ENCODE measurements at regions not wholly inside any gene's neighbourhood (a gene's known extent, or its start where the extent isn't known, plus 50 kb on each side); places are given as distances from the start of the nearest gene placed in this dataset.
"Not testable (repeated sequence)": the region's sequence is repeated elsewhere in the genome, so short reads cannot be mapped to it uniquely, and the experiment has no call there.

- no peak for DNase-seq
- no peak for ATAC-seq
- intact Hi-C loops (cut with micrococcal nuclease), result loop anchor here (10.0 kb wide), 1 partner anchor 69 kb away; no protein-coding TSS in a partner anchor
Observed at GRCh38 chr12:125336246-125336645, 271.0 kb downstream of the AACS start.

GRCh38 chr12:125340791-125341190 is 275.6 kb downstream of the AACS start:
- intact Hi-C loops (cut with micrococcal nuclease), result no loop called here
- peak; percentile 90 for ATAC-seq
- no peak for DNase-seq

- DNase-seq (no peak), ATAC-seq (no peak)
- intact Hi-C loops (cut with micrococcal nuclease), result no loop called here
Observed at GRCh38 chr12:125341422-125341821, 276.2 kb downstream of the AACS start.

DNA sequence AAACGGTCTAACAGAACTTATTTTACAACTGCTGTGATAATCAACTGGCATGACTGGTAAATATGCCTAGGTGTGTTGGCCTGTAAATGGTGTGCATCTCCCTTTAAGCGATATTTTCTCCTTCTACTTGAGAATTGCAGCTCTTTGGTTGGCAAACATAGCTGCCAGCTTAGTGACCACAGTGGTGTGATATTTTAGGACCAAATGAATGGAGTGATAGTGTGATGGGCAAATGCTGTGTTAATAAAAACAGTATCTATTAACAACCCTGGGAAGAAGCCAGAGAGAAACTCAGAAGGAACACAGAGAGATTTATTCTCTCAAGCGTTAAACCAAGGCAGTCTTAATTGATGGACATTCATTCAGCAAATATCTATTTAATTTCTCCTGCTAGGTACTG is 278.4 kb downstream of the AACS start:
- ATAC-seq (no peak), DNase-seq (no peak)
- intact Hi-C loops (cut with micrococcal nuclease), result no loop called here

DNA sequence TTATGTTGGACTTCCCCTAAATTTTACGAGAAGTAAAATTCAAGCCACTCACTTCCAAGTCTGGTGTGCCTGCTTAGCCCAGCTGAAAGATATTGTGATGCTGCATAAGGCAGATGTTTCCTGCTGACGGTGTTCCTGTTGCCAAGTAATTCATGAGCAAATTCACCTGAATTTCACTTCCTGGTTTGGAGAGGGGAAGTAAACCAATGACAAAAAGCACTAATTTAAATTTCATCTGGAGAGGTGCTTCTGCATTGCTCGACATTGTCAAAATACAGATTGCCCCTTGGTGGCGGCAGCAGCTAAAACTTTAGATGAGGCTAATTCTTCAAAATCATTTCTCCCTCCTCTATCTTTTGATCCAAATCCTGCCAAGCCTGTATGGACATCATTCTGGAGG is 281.1 kb downstream of the AACS start:
- intact Hi-C loops (cut with micrococcal nuclease), result no loop called here
- no peak for ATAC-seq
- DNase-seq, result no peak

- intact Hi-C loops (cut with micrococcal nuclease), result no loop called here
- ATAC-seq (no peak), DNase-seq (no peak)
Observed at GRCh38 chr12:125351788-125352187, 286.6 kb downstream of the AACS start.

DNA sequence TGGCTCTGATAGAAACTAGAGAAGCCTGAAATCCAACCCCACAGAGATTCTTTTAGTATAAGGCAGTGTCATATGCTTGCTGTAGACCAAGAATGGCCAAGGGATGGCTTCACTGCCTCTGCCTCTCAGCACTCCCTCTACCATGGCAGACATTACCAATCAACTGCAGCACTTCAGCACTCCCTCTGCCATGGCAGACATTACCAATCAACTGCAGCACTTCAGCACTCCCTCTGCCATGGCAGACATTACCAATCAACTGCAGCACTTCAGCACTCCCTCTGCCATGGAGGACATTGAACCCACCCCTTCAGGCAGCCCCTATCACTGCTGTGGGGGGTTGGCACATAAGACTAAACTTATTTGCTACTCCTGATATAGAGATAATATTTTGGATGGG is 287.8 kb downstream of the AACS start:
- DNase-seq; intact Hi-C loops (cut with micrococcal nuclease); ATAC-seq: not testable (repeated sequence)

DNA sequence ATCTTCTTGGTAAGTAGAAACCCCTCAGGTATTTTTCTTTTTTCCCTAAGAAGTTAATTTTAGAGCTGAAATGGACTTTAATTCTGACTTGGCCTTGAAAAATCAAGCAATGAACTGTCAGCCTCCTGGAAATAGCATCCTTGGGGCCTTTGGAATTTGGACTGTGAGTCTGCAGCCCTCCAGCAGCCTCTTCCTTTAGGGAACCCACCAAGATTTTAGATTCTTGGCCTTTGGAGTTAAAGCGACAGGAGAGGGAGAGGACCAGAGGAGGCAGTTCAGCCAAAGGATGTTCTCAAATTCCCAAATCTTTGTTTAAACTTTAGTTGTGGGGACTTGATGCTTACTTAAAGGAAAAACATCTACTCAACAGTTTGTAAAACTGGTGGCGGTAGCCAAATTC is 288.6 kb downstream of the AACS start:
- DNase-seq (no peak), ATAC-seq (no peak)
- intact Hi-C loops (cut with micrococcal nuclease), result no loop called here

GRCh38 chr12:125355614-125356013 is 290.4 kb downstream of the AACS start:
- DNase-seq, result no peak
- no peak for ATAC-seq
- intact Hi-C loops (cut with micrococcal nuclease), result no loop called here

- intact Hi-C loops (cut with micrococcal nuclease), result no loop called here
- no peak for ATAC-seq
- DNase-seq, result no peak
Observed at GRCh38 chr12:125356111-125356510, 290.9 kb downstream of the AACS start.

GRCh38 chr12:125357561-125357960 is 292.3 kb downstream of the AACS start:
- no peak for DNase-seq
- ATAC-seq, result no peak
- intact Hi-C loops (cut with micrococcal nuclease), result no loop called here

DNA sequence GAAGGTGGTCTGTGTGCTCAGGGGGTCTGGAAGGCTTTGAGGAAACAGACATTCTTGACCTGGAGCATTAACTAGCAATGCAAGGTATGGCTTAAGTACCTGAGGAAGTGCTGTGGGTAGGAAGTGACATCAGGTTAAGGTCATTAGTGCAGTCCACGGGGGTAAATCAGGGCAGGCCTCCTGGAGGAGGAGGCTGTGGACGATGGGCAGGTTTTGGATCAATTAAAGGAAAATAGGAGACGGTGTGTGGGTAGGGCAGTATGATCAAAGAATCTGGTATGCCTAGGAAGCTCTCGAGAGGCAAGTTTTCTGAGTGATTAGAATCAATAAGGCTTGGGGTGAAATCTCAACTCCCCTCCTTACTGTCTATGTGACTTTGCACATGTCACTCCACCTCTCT is 295.3 kb downstream of the AACS start:
- DNase-seq (no peak), ATAC-seq (no peak)
- intact Hi-C loops (cut with micrococcal nuclease), result no loop called here

- ATAC-seq, result no peak
- DNase-seq, result no peak
- intact Hi-C loops (cut with micrococcal nuclease), result no loop called here
Observed at GRCh38 chr12:125371033-125371432, 305.8 kb downstream of the AACS start.

DNA sequence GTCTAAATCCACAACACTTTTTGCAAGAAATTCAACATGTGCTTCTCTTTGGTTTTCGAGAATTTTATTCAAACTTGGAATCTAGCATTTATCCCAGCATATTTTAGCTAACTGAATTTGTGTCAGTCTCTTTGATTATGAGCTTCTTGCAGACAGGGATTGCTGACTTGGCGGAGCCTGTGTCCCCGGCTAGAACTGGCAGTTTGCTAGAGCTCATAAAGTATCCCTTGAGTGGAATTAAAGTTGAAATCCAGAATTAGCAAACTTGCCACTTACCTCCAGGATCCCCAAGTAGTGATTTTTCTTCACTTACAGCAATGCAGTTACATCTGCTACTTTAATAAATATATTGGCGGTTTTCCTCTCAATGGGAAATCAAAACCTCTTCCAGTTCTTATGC is 306.9 kb downstream of the AACS start:
- intact Hi-C loops (cut with micrococcal nuclease), result no loop called here
- DNase-seq (no peak), ATAC-seq (no peak)

- ATAC-seq (no peak), DNase-seq (no peak)
- intact Hi-C loops (cut with micrococcal nuclease), result no loop called here
Observed at GRCh38 chr12:125373375-125373774, 308.1 kb downstream of the AACS start.

GRCh38 chr12:125376422-125376821 is 311.2 kb downstream of the AACS start:
- no peak for ATAC-seq
- no peak for DNase-seq
- intact Hi-C loops (cut with micrococcal nuclease), result no loop called here

DNA sequence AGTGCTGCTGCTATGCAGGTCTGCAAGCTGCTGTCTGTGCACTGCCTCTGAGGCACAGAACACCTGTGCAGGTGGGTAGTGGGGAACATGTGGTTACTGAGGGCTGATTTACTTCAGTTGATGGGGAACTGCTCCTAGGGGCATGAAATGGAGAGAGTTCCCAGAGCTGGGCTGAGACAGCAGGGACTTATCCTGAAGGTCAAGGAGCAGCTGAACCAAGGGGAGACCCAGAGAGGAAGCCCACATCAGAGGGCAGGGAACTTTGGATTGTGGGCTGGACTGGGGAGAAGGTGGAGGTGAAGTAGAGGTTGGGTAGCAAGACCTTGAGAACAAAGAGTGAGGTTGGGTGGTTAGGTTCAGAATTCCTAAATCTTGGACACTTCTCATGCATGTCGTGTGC is 311.9 kb downstream of the AACS start:
- intact Hi-C loops (cut with micrococcal nuclease), result no loop called here
- ATAC-seq (no peak), DNase-seq (no peak)

DNA sequence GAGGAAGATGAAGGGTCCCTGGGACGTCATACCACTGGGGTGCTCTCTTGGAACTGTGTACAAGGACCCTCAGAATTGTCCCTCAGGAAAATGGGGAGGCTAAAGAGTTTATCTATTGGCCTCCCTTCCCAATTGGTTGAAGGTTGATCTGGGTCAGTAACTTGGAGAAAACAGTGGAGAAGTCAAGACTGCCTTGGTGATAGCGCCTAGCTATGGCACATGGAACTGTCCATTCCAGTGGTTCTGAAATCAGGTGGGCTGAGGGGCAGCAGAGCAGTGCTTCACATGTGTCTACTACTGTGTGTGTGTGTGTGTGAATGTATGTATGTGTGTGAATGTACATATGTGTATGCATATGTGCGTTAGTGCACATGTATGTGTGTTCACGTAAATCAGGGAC is 316.1 kb downstream of the AACS start:
- ATAC-seq, result no peak
- DNase-seq, result no peak
- intact Hi-C loops (cut with micrococcal nuclease), result no loop called here

- ATAC-seq, result no peak
- DNase-seq, result no peak
- intact Hi-C loops (cut with micrococcal nuclease), result no loop called here
Observed at GRCh38 chr12:125382926-125383325, 317.7 kb downstream of the AACS start.

- intact Hi-C loops (cut with micrococcal nuclease), result no loop called here
Observed at GRCh38 chr12:125386652-125387051, 321.4 kb downstream of the AACS start.

DNA sequence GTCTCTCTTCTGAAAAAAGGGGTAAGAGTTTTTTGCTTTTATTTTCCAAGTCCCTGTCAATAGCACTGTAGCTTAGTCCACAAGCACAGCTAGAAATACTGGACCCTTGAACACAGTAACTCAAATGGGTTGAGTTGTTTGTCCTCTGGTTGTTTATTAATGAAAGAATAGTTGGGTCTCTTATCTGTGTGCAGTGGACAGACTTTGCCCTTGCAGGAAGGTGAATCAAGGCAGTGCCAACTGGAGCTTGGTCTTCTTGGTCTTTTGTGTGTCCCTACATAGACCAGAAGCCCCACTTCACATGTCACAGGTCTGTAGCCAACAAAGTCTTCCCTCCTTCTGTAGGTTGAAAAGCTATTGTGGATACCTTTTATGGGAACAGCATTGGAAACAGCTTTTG is 322.0 kb downstream of the AACS start:
- intact Hi-C loops (cut with micrococcal nuclease), result no loop called here
- no peak for DNase-seq
- ATAC-seq, result no peak

More at GRCh38 chr12:125386652-125387051, 321.4 kb downstream of the AACS start:
- ATAC-seq (no peak), DNase-seq (no peak)

GRCh38 chr12:125389061-125389697 is 323.9 kb downstream of the AACS start:
- intact Hi-C loops (cut with micrococcal nuclease), result no loop called here
- DNase-seq (no peak), ATAC-seq (no peak)
